Brain microvascular endothelial cell (primary cell): ENCODE measurements at regions not wholly inside any gene's neighbourhood (a gene's known extent, or its start where the extent isn't known, plus 50 kb on each side); places are given as distances from the start of the nearest gene placed in this dataset.

ENCODE experiments used
- DNase-seq: peaks from one replicate; pipeline ENCODE4 v3.0.0-alpha.2; 2020
- H3K27ac ChIP-seq: fragments of 250-450 bp; sonication (Bioruptor Pico); 2 replicates; pipeline ENCODE4 v1.5.1; 2020; ENCODE audit warnings: mild to moderate bottlenecking, moderate library complexity
- H3K27me3 ChIP-seq: fragments of 250-450 bp; sonication (Bioruptor Pico); replicated peaks from 2 replicates; pipeline ENCODE4 v1.5.1; 2020; ENCODE audit warnings: mild to moderate bottlenecking
- H3K36me3 ChIP-seq: fragments of 250-450 bp; sonication (Bioruptor Pico); replicated peaks from 2 replicates; pipeline ENCODE4 v1.5.1; 2020; ENCODE audit warnings: mild to moderate bottlenecking
- H3K4me3 ChIP-seq: 2 replicates; pipeline ENCODE4 v1.5.1; 2011; ENCODE audit warnings: low read depth, mild to moderate bottlenecking, control low read depth, low read length, moderate library complexity
- in situ Hi-C: cut with HindIII; loops from 2 replicates; pipeline ENCODE4 v1.10.0; 2017; ENCODE audit warnings: low sequenced_read_pairs, low pct_ligation_motif_present
- TF ChIP-seq, protein P1 (sequence below): IDR thresholded peaks from 2 replicates; pipeline ENCODE4 v1.5.1; 2011; ENCODE audit warnings: low read depth, mild to moderate bottlenecking, moderate library complexity, low read length, control low read depth, inconsistent platforms; ENCODE audit errors: missing control alignments

DNA sequence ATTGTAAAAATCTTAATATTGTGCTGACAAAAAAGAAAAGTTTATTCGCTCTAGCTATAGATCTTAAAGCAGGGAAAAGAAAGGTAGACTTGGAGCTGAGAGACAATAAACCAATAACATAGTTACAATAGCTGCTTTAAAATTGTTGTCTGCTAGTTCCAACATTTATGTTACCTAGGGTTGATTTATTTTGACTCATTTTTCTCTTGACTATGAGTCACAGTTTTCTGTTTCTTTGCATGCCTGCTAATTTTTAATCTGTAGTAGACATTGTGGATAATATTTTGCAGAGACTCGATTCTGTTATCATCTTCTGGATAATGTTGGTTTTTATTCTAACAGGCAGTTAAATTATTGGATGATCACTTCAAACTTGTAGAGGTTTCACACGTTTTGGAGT is 83.1 kb upstream of the TRPC6 start:
- Histone ChIP-seq H3K27ac (no peak overlapping the region), H3K27me3 (no peaks in the 10 kb centered on the region), H3K36me3 (no peaks in the 10 kb centered on the region), H3K4me3 (no peak overlapping the region)
- in situ Hi-C loops = no loop called here
- TF ChIP-seq, protein P1, sequence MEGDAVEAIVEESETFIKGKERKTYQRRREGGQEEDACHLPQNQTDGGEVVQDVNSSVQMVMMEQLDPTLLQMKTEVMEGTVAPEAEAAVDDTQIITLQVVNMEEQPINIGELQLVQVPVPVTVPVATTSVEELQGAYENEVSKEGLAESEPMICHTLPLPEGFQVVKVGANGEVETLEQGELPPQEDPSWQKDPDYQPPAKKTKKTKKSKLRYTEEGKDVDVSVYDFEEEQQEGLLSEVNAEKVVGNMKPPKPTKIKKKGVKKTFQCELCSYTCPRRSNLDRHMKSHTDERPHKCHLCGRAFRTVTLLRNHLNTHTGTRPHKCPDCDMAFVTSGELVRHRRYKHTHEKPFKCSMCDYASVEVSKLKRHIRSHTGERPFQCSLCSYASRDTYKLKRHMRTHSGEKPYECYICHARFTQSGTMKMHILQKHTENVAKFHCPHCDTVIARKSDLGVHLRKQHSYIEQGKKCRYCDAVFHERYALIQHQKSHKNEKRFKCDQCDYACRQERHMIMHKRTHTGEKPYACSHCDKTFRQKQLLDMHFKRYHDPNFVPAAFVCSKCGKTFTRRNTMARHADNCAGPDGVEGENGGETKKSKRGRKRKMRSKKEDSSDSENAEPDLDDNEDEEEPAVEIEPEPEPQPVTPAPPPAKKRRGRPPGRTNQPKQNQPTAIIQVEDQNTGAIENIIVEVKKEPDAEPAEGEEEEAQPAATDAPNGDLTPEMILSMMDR = no peak
- DNase-seq = no peak

DNA sequence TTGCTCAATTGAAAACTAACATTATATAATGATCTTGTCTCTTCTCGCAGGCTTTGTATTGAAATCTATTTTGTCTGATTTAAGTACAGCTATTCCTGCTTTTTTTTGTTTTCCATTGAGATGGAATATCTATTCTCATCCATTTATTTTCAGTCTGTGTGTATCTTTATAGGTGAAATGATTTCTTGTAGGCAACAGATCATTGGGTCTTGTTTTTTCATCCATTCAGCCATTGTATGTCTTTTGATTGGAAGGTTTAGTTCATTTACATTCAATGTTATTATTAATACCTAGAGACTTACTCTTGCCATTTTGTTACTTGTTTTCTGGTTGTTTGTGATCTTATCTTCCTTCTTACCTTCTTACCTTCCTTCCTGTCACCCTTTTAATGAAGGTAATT is 77.8 kb upstream of the TRPC6 start:
- Histone ChIP-seq H3K27ac (no peak overlapping the region), H3K4me3 (no peak overlapping the region), H3K27me3 (no peaks in the 10 kb centered on the region), H3K36me3 (no peaks in the 10 kb centered on the region)
- TF ChIP-seq, protein P1 = no peak
- no peak for DNase-seq
- in situ Hi-C loops = no loop called here
